ENCODE measurements at regions not wholly inside any gene's neighbourhood (a gene's known extent, or its start where the extent isn't known, plus 50 kb on each side); places are given as distances from the start of the nearest gene placed in this dataset.

- DNase-seq (ENCODE audit: low read depth in 2 of 2): no peak
These were observed 49.9 kb upstream of the CPSF6 start for GRCh38 chr12:69189378-69189978.

Measured in activated CD8-positive, alpha-beta memory T cell treated with anti-CD3 and anti-CD28 coated beads for 4 hours (primary cell).